SK-N-SH (cell line): ENCODE measurements at regions not wholly inside any gene's neighbourhood (a gene's known extent, or its start where the extent isn't known, plus 50 kb on each side); places are given as distances from the start of the nearest gene placed in this dataset.
"Not testable (repeated sequence)": the region's sequence is repeated elsewhere in the genome, so short reads cannot be mapped to it uniquely, and the experiment has no call there.

Experiments used
- CTCF ChIA-PET: fragments of 300-600, 350-600 bp; formaldehyde crosslinking; extraction: SDS; loops from one replicate; lab custom pipeline; 2021; lab: Yijun Ruan, JAX
- POLR2A ChIA-PET: fragments of 350-600 bp; sonication (Branson Sonifier 250); formaldehyde crosslinking; extraction: SDS; loops from one replicate; lab custom pipeline; 2020; ENCODE audit warnings: antibody characterized with exemption, inconsistent platforms; lab: Yijun Ruan, JAX
- DNase-seq: peaks from one replicate; pipeline ENCODE4 v3.0.0; 2012
- H2AFZ ChIP-seq: fragments of 200-600 bp; sonication (generic); 2 replicates; pipeline ENCODE4 v1.8.1; 2016; ENCODE audit warnings: antibody characterized with exemption, mild to moderate bottlenecking, low read depth
- H3F3A ChIP-seq: fragments of 200-600 bp; sonication (generic); replicated peaks from 2 replicates; pipeline ENCODE3; 2016; ENCODE audit warnings: antibody characterized with exemption, mild to moderate bottlenecking; ENCODE audit not compliant: insufficient read depth
- H3K27ac ChIP-seq, 2 experiments: fragments of 200-500 bp in 1 of 2; fragments of 200-600 bp in 1 of 2; sonication (Bioruptor generic) in 1 of 2; sonication (generic), shearing (Covaris generic) in 1 of 2; 2 replicates each; pipeline versions ENCODE4 v1.5.1 to v1.6.1; 2014 to 2016; ENCODE audit warnings: low read depth in 2 of 2, inconsistent platforms in 1 of 2, low read length in 1 of 2, mild to moderate bottlenecking in 1 of 2, mixed read lengths in 1 of 2
- H3K27me3 ChIP-seq: fragments of 200-600 bp; sonication (generic), shearing (Covaris generic); 2 replicates; pipeline ENCODE4 v1.6.1; 2016; ENCODE audit warnings: mixed run types; ENCODE audit not compliant: insufficient read depth
- H3K36me3 ChIP-seq, 2 experiments: fragments of 200-500 bp in 1 of 2; fragments of 200-600 bp in 1 of 2; sonication (Bioruptor generic) in 1 of 2; sonication (generic) in 1 of 2; replicated peaks in 1 of 2; 2 replicates each; pipeline versions ENCODE3 to v1.5.1; 2014 to 2016; ENCODE audit warnings: low read length in 1 of 2, mild to moderate bottlenecking in 1 of 2; ENCODE audit not compliant: insufficient read depth in 2 of 2, control insufficient read depth in 1 of 2
- H3K4me1 ChIP-seq, 2 experiments: fragments of 200-500 bp in 1 of 2; fragments of 200-600 bp in 1 of 2; sonication (Bioruptor generic) in 1 of 2; sonication (generic), shearing (Covaris generic) in 1 of 2; 2 replicates each; pipeline versions ENCODE4 v1.5.1 to v1.6.1; 2014 to 2016; ENCODE audit warnings: low read depth in 1 of 2, low read length in 1 of 2, mixed run types in 1 of 2; ENCODE audit not compliant: insufficient read depth in 2 of 2, control insufficient read depth in 1 of 2
- H3K4me2 ChIP-seq: fragments of 200-600 bp; sonication (generic), shearing (Covaris generic); 2 replicates; pipeline ENCODE4 v1.6.1; 2017; ENCODE audit warnings: mixed run types
- H3K4me3 ChIP-seq, 2 experiments: fragments of 200-500 bp in 1 of 2; fragments of 200-600 bp in 1 of 2; sonication (Bioruptor generic) in 1 of 2; sonication (generic), shearing (Covaris generic) in 1 of 2; 2 replicates each; pipeline versions ENCODE4 v1.5.1 to v1.8.1; 2014 to 2016; ENCODE audit warnings: low read depth in 2 of 2, inconsistent platforms in 1 of 2, low read length in 1 of 2, mild to moderate bottlenecking in 1 of 2, mixed read lengths in 1 of 2, moderate library complexity in 1 of 2
- H3K79me2 ChIP-seq: fragments of 200-600 bp; sonication (generic); 2 replicates; pipeline ENCODE4 v1.8.1; 2017; ENCODE audit warnings: mild to moderate bottlenecking; ENCODE audit not compliant: insufficient read depth
- H3K9ac ChIP-seq: fragments of 200-600 bp; sonication (generic); 2 replicates; pipeline ENCODE4 v1.6.1; 2017; ENCODE audit warnings: mixed run types
- H3K9me2 ChIP-seq: fragments of 200-600 bp; sonication (generic); 2 replicates; pipeline ENCODE4 v1.6.1; 2017; ENCODE audit warnings: mixed run types
- H3K9me3 ChIP-seq: fragments of 200-600 bp; sonication (generic); 2 replicates; pipeline ENCODE4 v1.6.1; 2017; ENCODE audit warnings: mixed run types, mild to moderate bottlenecking, moderate library complexity
- H4K20me1 ChIP-seq: fragments of 200-600 bp; sonication (generic); 2 replicates; pipeline ENCODE4 v1.6.1; 2017; ENCODE audit warnings: mild to moderate bottlenecking, mixed run types; ENCODE audit not compliant: insufficient read depth
- CHD2 ChIP-seq: fragments of 150-350 bp; IDR thresholded peaks from 2 replicates; pipeline ENCODE4 v1.6.1; 2018; ENCODE audit warnings: low read length; ENCODE audit not compliant: partially characterized antibody
- CTCF ChIP-seq: fragments of 200-600 bp; sonication (generic); IDR thresholded peaks from 2 replicates; pipeline ENCODE4 v1.6.1; 2017; ENCODE audit warnings: antibody characterized with exemption, mild to moderate bottlenecking, moderate library complexity
- ELF1 ChIP-seq: IDR thresholded peaks from 2 replicates; pipeline ENCODE4 v1.4.0; 2012
- FOSL2 ChIP-seq: IDR thresholded peaks from 2 replicates; pipeline ENCODE4 v1.4.0; 2012; ENCODE audit warnings: low read depth, mild to moderate bottlenecking, moderate library complexity, borderline replicate concordance
- FOXJ3 ChIP-seq: sonication (generic); formaldehyde crosslinking; IDR thresholded peaks from 2 replicates; pipeline ENCODE4 v1.5.1; 2020; ENCODE audit warnings: mild to moderate bottlenecking, missing genetic modification reagents
- JUND ChIP-seq: IDR thresholded peaks from 2 replicates; pipeline ENCODE4 v1.4.0; 2012
- NFIC ChIP-seq: IDR thresholded peaks from 2 replicates; pipeline ENCODE4 v1.4.0; 2012; ENCODE audit warnings: borderline replicate concordance
- NRF1 ChIP-seq: IDR thresholded peaks from 2 replicates; pipeline ENCODE4 v1.6.1; 2012; ENCODE audit warnings: low read depth, mild to moderate bottlenecking, low read length
- RAD21 ChIP-seq: IDR thresholded peaks from 2 replicates; pipeline ENCODE4 v1.6.1; 2012; ENCODE audit warnings: mild to moderate bottlenecking, low read length
- TCF12 ChIP-seq: IDR thresholded peaks from 2 replicates; pipeline ENCODE4 v1.4.0; 2012
- WGBS: methylation state at CpG from one replicate; pipeline ENCODE4 v1.1.6; 2017; ENCODE audit warnings: low lambda C conversion rate; 5-methylcytosine and 5-hydroxymethylcytosine counted together
- TF ChIP-seq, protein P1 (sequence below): IDR thresholded peaks from 2 replicates; pipeline ENCODE4; 2012
- TF ChIP-seq, protein P2 (sequence below): IDR thresholded peaks from 2 replicates; pipeline ENCODE4 v1.6.1; 2012; ENCODE audit warnings: mild to moderate bottlenecking, low read depth, low read length, moderate library complexity
- TF ChIP-seq, protein P3 (sequence below): fragments of 150-350 bp; IDR thresholded peaks from 2 replicates; pipeline ENCODE4 v1.6.1; 2016; ENCODE audit warnings: mild to moderate bottlenecking, low read depth, low read length
- TF ChIP-seq, protein P4 (sequence below): fragments of 150-350 bp; IDR thresholded peaks from 2 replicates; pipeline ENCODE4 v1.6.1; 2017; ENCODE audit warnings: antibody characterized with exemption, low read length, low read depth, borderline replicate concordance

DNA sequence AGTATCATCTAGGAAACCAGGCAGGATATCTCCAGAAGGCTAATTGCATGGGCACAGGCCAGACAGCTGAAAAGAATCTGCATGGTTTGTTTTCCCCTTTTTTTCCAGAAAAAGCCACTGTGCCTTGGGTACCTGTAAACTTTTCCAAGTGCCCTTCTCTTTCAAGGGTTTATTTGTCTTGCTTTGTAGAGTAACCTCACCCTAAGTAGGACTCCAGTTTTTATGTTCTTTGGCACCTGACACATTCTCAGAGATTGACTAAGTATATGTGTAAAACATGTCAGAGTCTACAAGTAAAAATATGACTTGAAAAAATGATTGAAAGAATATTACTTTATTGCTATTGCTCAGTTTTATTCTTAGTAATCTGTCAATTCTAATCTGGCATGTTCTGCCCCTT lies 70.7 kb upstream of the TEX13C start:
- Histone ChIP-seq H3K4me1 (no peaks in the 10 kb centered on the region), H3K36me3 (no peaks in the 10 kb centered on the region), H2AFZ (no peak overlapping the region), H3K9me2 (no peaks in the 10 kb centered on the region), H3F3A (no peaks in the 10 kb centered on the region), H3K4me2 (no peak overlapping the region), H3K4me3 (no peak overlapping the region), H3K9ac (no peak overlapping the region), H4K20me1 (no peaks in the 10 kb centered on the region), H3K27me3 (no peaks in the 10 kb centered on the region), H3K79me2 (no peaks in the 10 kb centered on the region), H3K9me3 (no peaks in the 10 kb centered on the region), H3K27ac (no peak overlapping the region)
- TF ChIP-seq, protein P1, sequence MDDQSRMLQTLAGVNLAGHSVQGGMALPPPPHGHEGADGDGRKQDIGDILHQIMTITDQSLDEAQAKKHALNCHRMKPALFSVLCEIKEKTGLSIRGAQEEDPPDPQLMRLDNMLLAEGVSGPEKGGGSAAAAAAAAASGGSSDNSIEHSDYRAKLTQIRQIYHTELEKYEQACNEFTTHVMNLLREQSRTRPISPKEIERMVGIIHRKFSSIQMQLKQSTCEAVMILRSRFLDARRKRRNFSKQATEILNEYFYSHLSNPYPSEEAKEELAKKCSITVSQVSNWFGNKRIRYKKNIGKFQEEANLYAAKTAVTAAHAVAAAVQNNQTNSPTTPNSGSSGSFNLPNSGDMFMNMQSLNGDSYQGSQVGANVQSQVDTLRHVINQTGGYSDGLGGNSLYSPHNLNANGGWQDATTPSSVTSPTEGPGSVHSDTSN: no peak
- TF ChIP-seq CTCF: no peak
- TF ChIP-seq JUND: no peak
- no peak for TF ChIP-seq ELF1
- TF ChIP-seq NRF1: no peak
- TF ChIP-seq, protein P2, sequence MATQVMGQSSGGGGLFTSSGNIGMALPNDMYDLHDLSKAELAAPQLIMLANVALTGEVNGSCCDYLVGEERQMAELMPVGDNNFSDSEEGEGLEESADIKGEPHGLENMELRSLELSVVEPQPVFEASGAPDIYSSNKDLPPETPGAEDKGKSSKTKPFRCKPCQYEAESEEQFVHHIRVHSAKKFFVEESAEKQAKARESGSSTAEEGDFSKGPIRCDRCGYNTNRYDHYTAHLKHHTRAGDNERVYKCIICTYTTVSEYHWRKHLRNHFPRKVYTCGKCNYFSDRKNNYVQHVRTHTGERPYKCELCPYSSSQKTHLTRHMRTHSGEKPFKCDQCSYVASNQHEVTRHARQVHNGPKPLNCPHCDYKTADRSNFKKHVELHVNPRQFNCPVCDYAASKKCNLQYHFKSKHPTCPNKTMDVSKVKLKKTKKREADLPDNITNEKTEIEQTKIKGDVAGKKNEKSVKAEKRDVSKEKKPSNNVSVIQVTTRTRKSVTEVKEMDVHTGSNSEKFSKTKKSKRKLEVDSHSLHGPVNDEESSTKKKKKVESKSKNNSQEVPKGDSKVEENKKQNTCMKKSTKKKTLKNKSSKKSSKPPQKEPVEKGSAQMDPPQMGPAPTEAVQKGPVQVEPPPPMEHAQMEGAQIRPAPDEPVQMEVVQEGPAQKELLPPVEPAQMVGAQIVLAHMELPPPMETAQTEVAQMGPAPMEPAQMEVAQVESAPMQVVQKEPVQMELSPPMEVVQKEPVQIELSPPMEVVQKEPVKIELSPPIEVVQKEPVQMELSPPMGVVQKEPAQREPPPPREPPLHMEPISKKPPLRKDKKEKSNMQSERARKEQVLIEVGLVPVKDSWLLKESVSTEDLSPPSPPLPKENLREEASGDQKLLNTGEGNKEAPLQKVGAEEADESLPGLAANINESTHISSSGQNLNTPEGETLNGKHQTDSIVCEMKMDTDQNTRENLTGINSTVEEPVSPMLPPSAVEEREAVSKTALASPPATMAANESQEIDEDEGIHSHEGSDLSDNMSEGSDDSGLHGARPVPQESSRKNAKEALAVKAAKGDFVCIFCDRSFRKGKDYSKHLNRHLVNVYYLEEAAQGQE: no peak
- no peak for TF ChIP-seq TCF12
- TF ChIP-seq RAD21: no peak
- TF ChIP-seq, protein P3, sequence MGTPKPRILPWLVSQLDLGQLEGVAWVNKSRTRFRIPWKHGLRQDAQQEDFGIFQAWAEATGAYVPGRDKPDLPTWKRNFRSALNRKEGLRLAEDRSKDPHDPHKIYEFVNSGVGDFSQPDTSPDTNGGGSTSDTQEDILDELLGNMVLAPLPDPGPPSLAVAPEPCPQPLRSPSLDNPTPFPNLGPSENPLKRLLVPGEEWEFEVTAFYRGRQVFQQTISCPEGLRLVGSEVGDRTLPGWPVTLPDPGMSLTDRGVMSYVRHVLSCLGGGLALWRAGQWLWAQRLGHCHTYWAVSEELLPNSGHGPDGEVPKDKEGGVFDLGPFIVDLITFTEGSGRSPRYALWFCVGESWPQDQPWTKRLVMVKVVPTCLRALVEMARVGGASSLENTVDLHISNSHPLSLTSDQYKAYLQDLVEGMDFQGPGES: no peak
- TF ChIP-seq NFIC: no peak
- TF ChIP-seq FOSL2: no peak
- no peak for TF ChIP-seq FOXJ3 (CRISPR knock-in tag)
- TF ChIP-seq CHD2: no peak
- TF ChIP-seq, protein P4, sequence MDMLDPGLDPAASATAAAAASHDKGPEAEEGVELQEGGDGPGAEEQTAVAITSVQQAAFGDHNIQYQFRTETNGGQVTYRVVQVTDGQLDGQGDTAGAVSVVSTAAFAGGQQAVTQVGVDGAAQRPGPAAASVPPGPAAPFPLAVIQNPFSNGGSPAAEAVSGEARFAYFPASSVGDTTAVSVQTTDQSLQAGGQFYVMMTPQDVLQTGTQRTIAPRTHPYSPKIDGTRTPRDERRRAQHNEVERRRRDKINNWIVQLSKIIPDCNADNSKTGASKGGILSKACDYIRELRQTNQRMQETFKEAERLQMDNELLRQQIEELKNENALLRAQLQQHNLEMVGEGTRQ: no peak
- ChIA-PET CTCF (no interaction called here), POLR2A (no interaction called here)
- DNase-seq: no peak

DNA sequence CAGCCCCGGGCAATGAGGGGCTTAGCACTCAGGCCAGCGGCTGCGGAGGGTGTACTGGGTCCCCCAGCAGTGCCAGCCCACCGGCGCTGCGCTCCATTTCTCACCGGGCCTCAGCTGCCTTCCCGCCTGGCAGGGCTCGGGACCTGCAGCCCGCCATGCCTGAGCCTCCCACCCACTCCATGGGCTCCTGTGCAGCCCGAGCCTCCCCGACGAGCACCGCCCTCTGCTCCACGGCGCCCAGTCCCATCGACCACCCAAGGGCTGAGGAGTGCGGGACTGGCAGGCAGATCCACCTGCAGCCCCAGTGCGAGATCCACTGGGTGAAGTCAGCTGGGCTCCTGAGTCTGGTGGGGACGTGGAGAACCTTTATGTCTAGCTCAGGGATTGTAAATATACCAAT lies 63.9 kb upstream of the TEX13C start:
- DNase-seq, H3K9me3 ChIP-seq, H3F3A ChIP-seq, H2AFZ ChIP-seq, H3K9me2 ChIP-seq, H4K20me1 ChIP-seq, POLR2A ChIA-PET, CTCF ChIA-PET, H3K27ac ChIP-seq, H3K4me3 ChIP-seq, H3K4me2 ChIP-seq, H3K4me1 ChIP-seq, H3K36me3 ChIP-seq, H3K79me2 ChIP-seq, H3K27me3 ChIP-seq, H3K9ac ChIP-seq: not testable (repeated sequence)
- WGBS: no CpG with 5 or more reads among the region's 20 CpGs
